ENCODE measurements at regions not wholly inside any gene's neighbourhood (a gene's known extent, or its start where the extent isn't known, plus 50 kb on each side); places are given as distances from the start of the nearest gene placed in this dataset.

DNA sequence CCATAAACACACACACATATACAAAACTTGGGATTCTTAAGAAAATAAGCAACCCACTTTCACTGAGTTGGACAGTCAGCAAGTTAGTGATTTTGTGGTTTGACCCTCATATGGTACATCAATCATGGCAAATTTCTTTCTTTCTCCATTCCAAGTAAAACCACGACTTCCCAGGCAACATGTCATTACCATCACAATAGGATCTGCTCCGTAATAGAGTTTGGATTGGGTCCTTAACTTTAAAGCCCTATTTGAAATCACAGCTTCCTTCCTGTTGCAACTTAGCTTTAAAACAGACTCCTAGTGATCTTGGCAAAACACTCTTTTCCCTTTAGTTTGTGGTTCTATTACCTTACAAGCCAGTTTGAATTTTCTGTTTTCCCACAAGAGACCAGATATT lies 483.6 kb downstream of the INHBA start:
- no peak for FAIRE-seq

GRCh38 chr7:41217306-41217705 lies 485.6 kb downstream of the INHBA start:
- no peak for FAIRE-seq

DNA sequence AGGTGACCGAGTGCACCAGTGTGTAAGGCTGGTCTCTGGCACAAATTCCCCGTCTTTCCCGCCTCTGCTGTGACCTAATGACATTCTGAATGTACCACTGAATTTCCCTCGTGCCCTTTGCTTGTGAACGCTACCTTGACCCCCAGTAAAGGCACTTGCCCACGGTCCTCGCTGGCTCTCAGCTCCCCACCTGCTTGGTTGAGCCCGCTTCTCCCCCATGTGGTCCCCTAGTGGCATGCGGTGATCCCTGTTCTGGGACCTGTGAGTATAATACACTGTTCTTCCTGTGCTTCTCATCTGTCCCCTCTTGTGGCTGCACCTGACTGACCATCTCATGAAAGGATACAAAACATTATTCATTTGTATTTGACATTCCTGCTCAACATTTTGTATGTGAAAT lies 495.7 kb downstream of the INHBA start:
- FAIRE-seq = no peak

- no peak for FAIRE-seq
Observed at GRCh38 chr7:41206267-41206666, 496.6 kb downstream of the INHBA start.

DNA sequence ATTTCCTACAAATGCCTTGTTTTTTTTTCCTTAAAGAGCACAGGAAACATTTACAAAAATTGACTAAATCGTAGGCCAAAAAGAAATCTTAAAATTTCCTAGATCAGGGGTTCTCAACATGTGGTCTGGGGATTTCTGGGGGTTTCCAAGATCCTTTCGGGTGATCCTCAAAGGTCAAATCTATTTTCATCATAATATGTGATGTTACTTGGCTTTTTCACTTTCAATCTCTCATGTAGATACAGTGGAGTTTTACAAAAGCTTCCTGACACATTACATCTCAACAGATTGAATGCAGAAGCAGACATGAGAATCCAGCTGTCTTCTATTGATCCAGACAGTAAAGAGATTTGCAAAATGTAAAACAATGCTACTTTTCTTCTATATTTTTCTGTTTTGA lies 497.3 kb downstream of the INHBA start:
- no peak for FAIRE-seq

DNA sequence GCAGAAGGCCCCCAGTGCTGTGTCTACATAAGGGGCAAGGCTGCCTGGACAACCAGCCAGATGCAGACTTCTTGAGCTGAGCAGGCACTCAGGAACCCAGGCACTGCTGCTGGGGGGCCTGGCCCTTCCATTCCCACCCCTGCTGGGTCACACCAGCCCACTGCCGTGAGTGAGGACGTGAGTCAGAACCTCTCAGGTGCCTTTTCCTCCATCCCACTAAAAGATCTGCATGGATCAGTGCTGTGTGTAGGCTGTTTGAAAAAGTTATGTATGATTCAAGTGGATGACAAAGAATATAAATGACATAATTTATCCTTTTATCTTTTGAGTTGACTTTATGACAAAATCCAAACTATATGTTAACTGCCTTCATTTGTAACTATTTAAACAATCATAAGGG lies 499.3 kb downstream of the INHBA start:
- FAIRE-seq = no peak

DNA sequence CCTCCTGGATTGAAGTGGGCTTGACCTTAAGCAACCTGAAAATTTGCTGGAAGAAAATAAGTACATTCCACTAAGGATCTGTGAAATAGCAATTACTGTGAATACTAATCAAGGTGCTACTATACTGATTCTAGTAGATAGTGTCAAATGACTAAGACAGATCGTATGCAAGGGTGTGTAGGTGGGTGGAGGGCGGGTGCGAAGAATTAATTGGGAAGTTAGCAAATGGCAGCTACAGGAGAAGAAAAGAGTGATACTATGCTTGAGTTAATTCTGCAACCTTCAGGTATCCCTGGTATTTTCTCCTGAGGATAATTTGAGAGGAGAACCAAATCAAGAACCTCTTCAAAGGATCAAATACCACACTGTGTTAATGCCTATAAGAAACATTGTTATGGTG lies 501.9 kb downstream of the INHBA start:
- no peak for FAIRE-seq

DNA sequence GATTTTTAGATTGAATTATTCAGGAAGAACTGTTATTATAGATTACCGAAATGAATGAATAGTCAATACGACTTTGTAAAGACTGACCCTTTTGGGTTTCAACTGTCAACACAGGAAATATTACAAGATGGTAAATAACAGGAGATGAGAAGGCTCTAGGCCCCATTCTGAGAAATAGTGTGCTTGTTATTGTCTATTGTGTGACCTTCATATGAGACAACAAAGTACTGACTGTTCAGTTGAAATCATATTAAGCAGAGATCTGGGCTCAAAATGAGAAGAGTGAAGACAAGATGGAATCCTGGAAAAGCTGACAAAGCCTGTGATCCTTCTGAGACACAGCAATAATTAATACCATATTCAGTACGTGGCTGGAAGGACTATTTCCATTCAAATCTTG lies 503.8 kb downstream of the INHBA start:
- FAIRE-seq = no peak

GRCh38 chr7:41198502-41198901 lies 504.4 kb downstream of the INHBA start:
- FAIRE-seq = no peak

- no peak for FAIRE-seq
Observed at GRCh38 chr7:41197769-41198168, 505.1 kb downstream of the INHBA start.

GRCh38 chr7:41193738-41194282 lies 509.1 kb downstream of the INHBA start:
- FAIRE-seq = no peak

GRCh38 chr7:41190581-41190980 lies 512.3 kb downstream of the INHBA start:
- no peak for FAIRE-seq

GRCh38 chr7:41189866-41190265 lies 513.0 kb downstream of the INHBA start:
- FAIRE-seq = no peak

DNA sequence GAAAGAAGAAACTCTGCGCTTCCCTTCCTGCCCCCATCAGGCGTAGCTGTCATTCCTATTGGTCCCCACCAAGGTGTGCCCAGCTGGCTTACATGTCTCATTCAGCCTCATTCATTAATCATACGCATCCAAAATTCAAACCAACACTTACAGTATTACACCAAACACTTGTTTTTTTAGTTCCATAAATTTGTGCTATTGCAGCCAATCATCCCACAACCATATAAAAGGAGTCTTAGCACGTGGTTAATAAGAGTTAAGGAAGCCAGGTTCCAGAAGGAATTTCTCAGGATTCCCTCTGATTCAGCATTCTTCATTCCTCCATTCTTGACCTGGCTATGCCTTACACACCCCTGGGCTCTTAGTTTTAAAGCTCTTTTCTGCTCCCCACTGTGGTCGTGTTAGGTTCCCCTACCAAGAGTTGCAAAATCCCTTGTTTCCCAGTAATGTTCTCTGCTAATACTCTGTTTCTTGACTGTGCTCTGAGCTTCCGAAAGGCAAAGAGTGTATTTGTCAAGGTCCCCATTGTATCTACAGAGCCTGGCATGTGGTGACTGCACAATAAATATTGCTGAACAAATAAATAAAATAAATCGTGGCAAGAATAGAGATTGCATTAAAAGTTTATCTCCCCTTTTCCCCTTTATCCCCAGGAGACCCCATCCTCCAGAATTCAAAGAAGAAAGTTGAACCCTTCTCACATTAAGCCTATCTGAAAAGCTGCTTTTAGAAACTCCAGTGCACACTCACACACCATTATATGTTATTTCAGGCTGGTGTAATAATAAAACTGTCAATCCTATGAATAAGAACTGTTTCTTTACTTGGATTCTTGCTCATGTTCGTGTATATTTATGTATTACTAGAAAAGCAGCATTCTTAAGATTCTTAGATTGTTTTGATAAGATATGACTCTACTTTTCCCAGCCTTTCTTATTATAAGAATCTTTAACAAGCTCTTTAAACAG lies 514.4 kb downstream of the INHBA start:
- FAIRE-seq = no peak

DNA sequence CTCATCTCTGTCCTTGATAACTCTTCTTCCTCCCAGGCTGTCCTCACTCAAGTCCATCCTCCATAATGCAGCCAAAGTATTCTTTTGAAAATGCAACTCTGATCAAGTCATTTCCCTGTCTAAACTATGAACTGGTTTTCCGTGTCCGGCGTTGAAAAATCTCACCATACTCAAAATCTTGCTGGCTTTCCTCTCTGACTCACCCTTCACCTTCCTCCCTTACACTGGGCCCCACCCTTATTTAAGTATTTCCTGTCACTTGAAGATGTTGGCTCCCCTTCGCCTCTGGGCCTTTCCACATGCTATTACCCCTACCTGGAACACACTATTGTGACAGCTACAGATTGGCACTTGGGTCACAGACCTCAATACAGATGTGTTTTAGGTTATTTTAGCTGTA lies 515.6 kb downstream of the INHBA start:
- FAIRE-seq = no peak

GRCh38 chr7:41185851-41186250 lies 517.0 kb downstream of the INHBA start:
- no peak for FAIRE-seq

DNA sequence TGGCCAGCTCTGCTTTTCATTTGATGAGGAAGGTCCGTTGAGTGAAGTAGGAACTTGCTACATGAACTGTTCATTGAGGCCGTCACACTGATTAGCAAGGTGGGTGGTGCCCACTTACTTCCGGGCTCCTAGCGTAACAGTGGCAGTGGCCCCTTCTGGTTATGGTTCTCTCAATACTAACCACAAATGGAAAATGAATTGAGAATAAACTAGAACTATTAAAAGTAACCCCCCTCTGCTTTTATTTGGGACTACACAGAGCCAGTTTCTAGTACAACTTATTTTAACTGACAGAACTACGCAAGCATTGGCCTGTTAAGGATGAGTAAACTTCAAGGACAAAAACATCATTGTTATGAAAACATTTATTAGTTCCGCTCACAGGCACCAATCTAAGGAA lies 519.1 kb downstream of the INHBA start:
- no peak for FAIRE-seq

GRCh38 chr7:41182782-41183181 lies 520.1 kb downstream of the INHBA start:
- FAIRE-seq = no peak

- no peak for FAIRE-seq
Observed at GRCh38 chr7:41175435-41175834, 527.5 kb downstream of the INHBA start.

DNA sequence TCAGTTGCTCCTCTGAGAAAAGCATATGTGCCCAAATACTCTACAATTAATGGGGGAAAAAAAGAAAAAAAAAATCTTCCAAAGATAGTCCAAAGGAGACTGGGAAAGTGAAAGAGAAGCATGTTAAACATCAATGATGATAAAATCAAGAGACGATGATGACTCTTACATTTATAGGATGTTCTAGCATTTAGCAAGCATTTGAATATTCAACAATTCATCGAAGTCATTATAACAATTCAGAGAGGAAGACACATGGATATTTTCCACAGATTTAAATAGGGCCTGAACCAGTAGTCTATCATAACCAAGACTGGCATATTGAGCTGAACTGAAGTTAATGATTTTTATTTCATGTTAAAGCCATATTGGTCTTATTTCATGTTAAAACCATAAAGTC lies 528.4 kb downstream of the INHBA start:
- peak; percentile 70 for FAIRE-seq

GRCh38 chr7:41170466-41170865 lies 532.4 kb downstream of the INHBA start:
- peak; percentile 17 for FAIRE-seq

- FAIRE-seq = no peak
Observed at GRCh38 chr7:41169317-41169716, 533.6 kb downstream of the INHBA start.

- FAIRE-seq = no peak
Observed at GRCh38 chr7:41167836-41168235, 535.1 kb downstream of the INHBA start.

DNA sequence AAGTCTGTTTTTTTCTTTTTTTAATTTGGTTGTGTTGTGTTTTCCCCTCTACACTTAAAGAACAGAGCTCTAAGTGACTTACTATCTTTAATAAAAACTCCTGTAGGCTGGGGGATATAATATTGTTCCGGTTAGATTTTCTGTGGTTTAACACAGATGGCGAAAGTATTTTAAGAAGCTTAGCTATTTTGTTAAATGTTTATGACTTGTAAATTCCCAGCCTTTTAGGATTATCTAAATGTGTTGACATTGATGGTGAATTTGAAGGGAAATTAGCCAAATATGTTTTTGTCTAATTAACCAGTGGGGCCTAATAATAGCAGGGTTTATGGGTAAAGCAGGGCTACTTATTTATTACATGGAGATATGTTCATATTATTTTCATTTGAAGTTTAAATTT lies 538.5 kb downstream of the INHBA start:
- no peak for FAIRE-seq

- no peak for FAIRE-seq
Observed at GRCh38 chr7:41163991-41164390, 538.9 kb downstream of the INHBA start.
